H9 (cell line): ENCODE measurements at regions not wholly inside any gene's neighbourhood (a gene's known extent, or its start where the extent isn't known, plus 50 kb on each side); places are given as distances from the start of the nearest gene placed in this dataset.

Experiments used
- DNase-seq: peaks from one replicate; pipeline ENCODE4 v3.0.0-alpha.2; 2017
- H2AFZ ChIP-seq: one replicate; pipeline ENCODE4 v1.6.1; 2013; ENCODE audit warnings: mild to moderate bottlenecking, low read length, control low read depth, moderate library complexity
- H2AK5ac ChIP-seq: 2 replicates; pipeline ENCODE4 v1.6.1; 2013; ENCODE audit warnings: low read length, control low read depth, mixed read lengths; ENCODE audit not compliant: insufficient read length
- H2BK120ac ChIP-seq: one replicate; pipeline ENCODE4 v1.6.1; 2013; ENCODE audit warnings: low read depth, mild to moderate bottlenecking, low read length, control low read depth, inconsistent platforms; ENCODE audit not compliant: poor library complexity, severe bottlenecking
- H2BK12ac ChIP-seq: 2 replicates; pipeline ENCODE4 v1.6.1; 2013; ENCODE audit warnings: low read length, control low read depth, mixed read lengths, low read depth; ENCODE audit not compliant: insufficient read length
- H2BK15ac ChIP-seq: 2 replicates; pipeline ENCODE4 v1.6.1; 2013; ENCODE audit warnings: low read depth, low read length, control low read depth
- H2BK20ac ChIP-seq: one replicate; pipeline ENCODE4 v1.6.1; 2013; ENCODE audit warnings: low read depth, mild to moderate bottlenecking, low read length, control low read depth, inconsistent platforms; ENCODE audit not compliant: poor library complexity, severe bottlenecking
- H2BK5ac ChIP-seq: 2 replicates; pipeline ENCODE4 v1.6.1; 2013; ENCODE audit warnings: low read length, control low read depth, mixed read lengths; ENCODE audit not compliant: insufficient read length
- H3K14ac ChIP-seq: 2 replicates; pipeline ENCODE4 v1.6.1; 2013; ENCODE audit warnings: low read length, control low read depth; ENCODE audit not compliant: insufficient read depth
- H3K18ac ChIP-seq: 2 replicates; pipeline ENCODE4 v1.6.1; 2013; ENCODE audit warnings: low read depth, mild to moderate bottlenecking, mixed read lengths, low read length, control low read depth; ENCODE audit not compliant: insufficient read length
- H3K23ac ChIP-seq: 2 replicates; pipeline ENCODE4 v1.6.1; 2013; ENCODE audit warnings: low read length, control low read depth, mixed read lengths, low read depth; ENCODE audit not compliant: insufficient read length
- H3K23me2 ChIP-seq: 2 replicates; pipeline ENCODE4 v1.6.1; 2013; ENCODE audit warnings: low read depth, mild to moderate bottlenecking, mixed read lengths, low read length, control low read depth; ENCODE audit not compliant: insufficient read length, poor library complexity, severe bottlenecking
- H3K27ac ChIP-seq: 2 replicates; pipeline ENCODE4 v1.5.1; 2013; ENCODE audit warnings: low read length, control low read depth, mixed read lengths, low read depth; ENCODE audit not compliant: insufficient read length
- H3K27me3 ChIP-seq: 2 replicates; pipeline ENCODE4 v1.6.1; 2013; ENCODE audit warnings: low read length, control low read depth, inconsistent platforms; ENCODE audit not compliant: insufficient read depth
- H3K4ac ChIP-seq: 2 replicates; pipeline ENCODE4 v1.6.1; 2013; ENCODE audit warnings: low read depth, mild to moderate bottlenecking, control low read depth, inconsistent platforms, low read length, moderate library complexity
- H3K4me1 ChIP-seq: 2 replicates; pipeline ENCODE4 v1.6.1; 2013; ENCODE audit warnings: low read length, control low read depth, inconsistent platforms; ENCODE audit not compliant: insufficient read depth
- H3K4me2 ChIP-seq: 2 replicates; pipeline ENCODE4 v1.6.1; 2013; ENCODE audit warnings: low read length, control low read depth, mixed read lengths; ENCODE audit not compliant: insufficient read length, insufficient read depth
- H3K56ac ChIP-seq: 2 replicates; pipeline ENCODE4 v1.6.1; 2013; ENCODE audit warnings: low read depth, mild to moderate bottlenecking, mixed read lengths, low read length, control low read depth; ENCODE audit not compliant: insufficient read length
- H3K79me1 ChIP-seq: 2 replicates; pipeline ENCODE4 v1.6.1; 2013; ENCODE audit warnings: low read depth, mild to moderate bottlenecking, moderate library complexity, low read length, control low read depth, inconsistent platforms; ENCODE audit not compliant: insufficient read depth, poor library complexity, severe bottlenecking
- H3K79me2 ChIP-seq: 2 replicates; pipeline ENCODE4 v1.6.1; 2013; ENCODE audit warnings: low read length, control low read depth, inconsistent platforms; ENCODE audit not compliant: insufficient read depth
- H3K9ac ChIP-seq: 2 replicates; pipeline ENCODE4 v1.6.1; 2013; ENCODE audit warnings: low read length, control low read depth, mixed read lengths; ENCODE audit not compliant: insufficient read length; ENCODE audit errors: extremely low read depth
- H3K9me3 ChIP-seq: one replicate; pipeline ENCODE4 v1.6.1; 2013; ENCODE audit warnings: low read depth, low read length, inconsistent platforms; ENCODE audit not compliant: control insufficient read depth
- H3T11ph ChIP-seq: one replicate; pipeline ENCODE4 v1.6.1; 2013; ENCODE audit warnings: mild to moderate bottlenecking, low read length, control low read depth, inconsistent platforms
- H4K20me1 ChIP-seq: one replicate; pipeline ENCODE4 v1.6.1; 2013; ENCODE audit not compliant: control insufficient read depth, insufficient read length, insufficient read depth
- H4K5ac ChIP-seq: 2 replicates; pipeline ENCODE4 v1.6.1; 2013; ENCODE audit warnings: low read depth, mild to moderate bottlenecking, mixed read lengths, low read length, control low read depth; ENCODE audit not compliant: insufficient read length
- H4K8ac ChIP-seq: replicated peaks from 2 replicates; pipeline ENCODE4 v1.6.1; 2013; ENCODE audit warnings: low read length, control low read depth, mixed read lengths, low read depth; ENCODE audit not compliant: insufficient read length
- H4K91ac ChIP-seq: 2 replicates; pipeline ENCODE4 v1.6.1; 2013; ENCODE audit warnings: low read depth, mild to moderate bottlenecking, moderate library complexity, mixed read lengths, low read length, control low read depth; ENCODE audit not compliant: insufficient read length
- H3K27ac Mint-ChIP-seq, 3 experiments: 2 replicates in 2 of 3; 3 replicates in 1 of 3; pipeline ENCODE4 v1.8.0; 2020 to 2021; ENCODE audit warnings: mixed read lengths in 3 of 3, mild to moderate bottlenecking in 1 of 3, moderate library complexity in 1 of 3
- H3K27me3 Mint-ChIP-seq: 2 replicates; pipeline ENCODE4 v1.8.0; 2021; ENCODE audit warnings: low read depth, mild to moderate bottlenecking, moderate library complexity, mixed read lengths
- H3K36me3 Mint-ChIP-seq, 3 experiments: 2 replicates in 2 of 3; 3 replicates in 1 of 3; pipeline ENCODE4 v1.8.0; 2020 to 2021; ENCODE audit warnings: low read depth in 3 of 3, mixed read lengths in 3 of 3; ENCODE audit not compliant: insufficient read depth in 1 of 3
- H3K4me1 Mint-ChIP-seq, 2 experiments: 2 replicates each; pipeline ENCODE4 v1.8.0; 2020; ENCODE audit warnings: mixed read lengths in 2 of 2
- H3K4me3 Mint-ChIP-seq, 2 experiments: 2 replicates in 1 of 2; 3 replicates in 1 of 2; pipeline ENCODE4 v1.8.0; 2020 to 2021; ENCODE audit warnings: mild to moderate bottlenecking in 2 of 2, mixed read lengths in 2 of 2, moderate library complexity in 1 of 2
- H3K9me3 Mint-ChIP-seq, 2 experiments: 2 replicates in 1 of 2; 3 replicates in 1 of 2; pipeline ENCODE4 v1.8.0; 2020; ENCODE audit warnings: mild to moderate bottlenecking in 2 of 2, mixed read lengths in 2 of 2, moderate library complexity in 1 of 2
- WGBS: extraction: QIAGEN DNeasy Blood & Tissue Kit; methylation state at CpG from one replicate; pipeline ENCODE4 v1.1.7; 2013; ENCODE audit warnings: missing lambda C conversion rate, low lambda C conversion rate, mixed read lengths; ENCODE audit not compliant: insufficient read length; ENCODE audit errors: extremely low coverage; 5-methylcytosine and 5-hydroxymethylcytosine counted together
- TF ChIP-seq, protein P1 (sequence below): fragments of 200-600 bp; sonication (generic); conservative IDR thresholded peaks from 3 replicates; pipeline ENCODE4 v1.8.0; 2021; ENCODE audit warnings: antibody characterized with exemption, mild to moderate bottlenecking

DNA sequence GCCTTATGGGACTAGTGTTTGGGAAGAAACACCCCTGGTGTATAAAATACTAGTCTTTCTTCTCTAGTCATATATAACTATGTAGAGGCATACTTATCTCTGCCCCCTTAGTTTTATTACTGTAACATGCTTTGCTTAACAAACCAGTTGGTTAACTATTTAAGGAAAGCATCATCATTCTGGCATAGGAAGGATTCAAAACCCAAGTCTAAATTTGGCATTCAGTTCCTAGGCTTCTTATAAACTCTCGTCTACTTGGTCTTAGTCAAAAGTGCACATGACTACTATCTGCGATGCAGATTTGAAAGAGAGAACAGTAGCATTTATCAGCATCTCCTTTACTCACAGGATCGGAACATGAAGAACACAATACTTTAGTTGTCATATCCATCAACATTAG, 111.3 kb downstream of the MFAP3L start:
- Histone ChIP-seq H2BK20ac (no peak overlapping the region), H2BK12ac (no peak overlapping the region), H3K9me3 (no peaks in the 10 kb centered on the region), H4K20me1 (no peaks in the 10 kb centered on the region), H2BK120ac (no peak overlapping the region), H3K27me3 (no peaks in the 10 kb centered on the region), H3K4me2 (no peak overlapping the region), H3K56ac (no peak overlapping the region), H4K8ac (no peak overlapping the region), H2BK5ac (no peak overlapping the region), H3K14ac (no peak overlapping the region), H3K9ac (no peak overlapping the region), H3K27ac (no peak overlapping the region), H3K79me2 (no peaks in the 10 kb centered on the region), H3K4ac (no peak overlapping the region), H3K18ac (no peak overlapping the region), H2AFZ (no peak overlapping the region), H2BK15ac (no peak overlapping the region), H3K23ac (no peak overlapping the region), H2AK5ac (no peak overlapping the region), H4K91ac (no peak overlapping the region), H3K4me1 (no peaks in the 10 kb centered on the region; the same call in 1 of the 2 replicates), H3K23me2 (no peaks in the 10 kb centered on the region), H4K5ac (no peak overlapping the region), H3K79me1 (no peaks in the 10 kb centered on the region), H3T11ph (no peak overlapping the region)
- Mint-ChIP-seq H3K36me3 (peaks cover 9 to 25% (median 20%) of the 10 kb centered on the region in 3 experiments), H3K4me3 (no peak overlapping the region), H3K4me1 (peaks cover 13 to 16% of the 10 kb centered on the region in 2 experiments), H3K27me3 (no peaks in the 10 kb centered on the region), H3K27ac (no peak overlapping the region), H3K9me3 (peaks cover 18 to 23% of the 10 kb centered on the region in 2 experiments)
- no peak for DNase-seq
- TF ChIP-seq, protein P1, sequence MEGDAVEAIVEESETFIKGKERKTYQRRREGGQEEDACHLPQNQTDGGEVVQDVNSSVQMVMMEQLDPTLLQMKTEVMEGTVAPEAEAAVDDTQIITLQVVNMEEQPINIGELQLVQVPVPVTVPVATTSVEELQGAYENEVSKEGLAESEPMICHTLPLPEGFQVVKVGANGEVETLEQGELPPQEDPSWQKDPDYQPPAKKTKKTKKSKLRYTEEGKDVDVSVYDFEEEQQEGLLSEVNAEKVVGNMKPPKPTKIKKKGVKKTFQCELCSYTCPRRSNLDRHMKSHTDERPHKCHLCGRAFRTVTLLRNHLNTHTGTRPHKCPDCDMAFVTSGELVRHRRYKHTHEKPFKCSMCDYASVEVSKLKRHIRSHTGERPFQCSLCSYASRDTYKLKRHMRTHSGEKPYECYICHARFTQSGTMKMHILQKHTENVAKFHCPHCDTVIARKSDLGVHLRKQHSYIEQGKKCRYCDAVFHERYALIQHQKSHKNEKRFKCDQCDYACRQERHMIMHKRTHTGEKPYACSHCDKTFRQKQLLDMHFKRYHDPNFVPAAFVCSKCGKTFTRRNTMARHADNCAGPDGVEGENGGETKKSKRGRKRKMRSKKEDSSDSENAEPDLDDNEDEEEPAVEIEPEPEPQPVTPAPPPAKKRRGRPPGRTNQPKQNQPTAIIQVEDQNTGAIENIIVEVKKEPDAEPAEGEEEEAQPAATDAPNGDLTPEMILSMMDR, result no peak
- no CpG with 5 or more reads among the region's 3 CpGs for WGBS
